Astrocyte (in vitro differentiated cells and primary cell): ENCODE measurements at regions not wholly inside any gene's neighbourhood (a gene's known extent, or its start where the extent isn't known, plus 50 kb on each side); places are given as distances from the start of the nearest gene placed in this dataset.

ENCODE experiments used
- DNase-seq: peaks from one replicate; pipeline ENCODE4 v3.0.0-alpha.2; 2010; ENCODE audit warnings: low read depth
- FAIRE-seq: peaks from 2 replicates; lab custom pipeline; 2011; peaks lifted over from hg19 to GRCh38; lab: Jason Lieb, UNC
- H2AFZ ChIP-seq: 2 replicates; pipeline ENCODE4 v1.6.0; 2012; ENCODE audit warnings: low read depth, low read length, inconsistent platforms
- H3K27ac ChIP-seq: 2 replicates; pipeline ENCODE4 v1.5.1; 2011; ENCODE audit warnings: low read depth, low read length, inconsistent platforms
- H3K27me3 ChIP-seq: 2 replicates; pipeline ENCODE4 v1.6.0; 2011; ENCODE audit warnings: low read length, inconsistent platforms; ENCODE audit not compliant: insufficient read depth
- H3K36me3 ChIP-seq: 2 replicates; pipeline ENCODE4 v1.5.1; 2011; ENCODE audit warnings: low read length, inconsistent platforms; ENCODE audit not compliant: insufficient read depth
- H3K4me1 ChIP-seq: 2 replicates; pipeline ENCODE4 v1.5.1; 2011; ENCODE audit warnings: low read length, inconsistent platforms; ENCODE audit not compliant: insufficient read depth
- H3K4me2 ChIP-seq: 2 replicates; pipeline ENCODE4 v1.6.0; 2012; ENCODE audit warnings: low read length, inconsistent platforms
- H3K4me3 ChIP-seq: 2 replicates; pipeline ENCODE4 v1.5.1; 2011; ENCODE audit warnings: low read depth, mild to moderate bottlenecking, low read length, inconsistent platforms; ENCODE audit not compliant: insufficient read depth
- H3K79me2 ChIP-seq: 2 replicates; pipeline ENCODE4 v1.6.0; 2012; ENCODE audit warnings: mild to moderate bottlenecking, low read length, inconsistent platforms; ENCODE audit not compliant: insufficient read depth
- H3K9ac ChIP-seq: 2 replicates; pipeline ENCODE4 v1.6.0; 2012; ENCODE audit warnings: mild to moderate bottlenecking, low read length, inconsistent platforms
- H3K9me3 ChIP-seq: 2 replicates; pipeline ENCODE4 v1.5.1; 2012; ENCODE audit warnings: low read depth, mild to moderate bottlenecking, low read length, inconsistent platforms; ENCODE audit not compliant: insufficient read depth
- H4K20me1 ChIP-seq: 2 replicates; pipeline ENCODE4 v1.6.0; 2012; ENCODE audit warnings: low read length, inconsistent platforms; ENCODE audit not compliant: insufficient read depth
- H3K27ac Mint-ChIP-seq: one replicate; pipeline ENCODE4 v1.8.0; 2021; ENCODE audit warnings: mild to moderate bottlenecking, mixed read lengths; ENCODE audit not compliant: unreplicated experiment
- H3K27me3 Mint-ChIP-seq: one replicate; pipeline ENCODE4 v1.8.0; 2021; ENCODE audit warnings: low read depth, mixed read lengths; ENCODE audit not compliant: unreplicated experiment
- H3K36me3 Mint-ChIP-seq: one replicate; pipeline ENCODE4 v1.8.0; 2021; ENCODE audit warnings: low read depth, mixed read lengths; ENCODE audit not compliant: unreplicated experiment
- H3K4me1 Mint-ChIP-seq: one replicate; pipeline ENCODE4 v1.8.0; 2021; ENCODE audit warnings: low read depth, mixed read lengths; ENCODE audit not compliant: unreplicated experiment
- H3K4me3 Mint-ChIP-seq: one replicate; pipeline ENCODE4 v1.8.0; 2021; ENCODE audit warnings: mild to moderate bottlenecking, moderate library complexity, mixed read lengths; ENCODE audit not compliant: unreplicated experiment
- H3K9me3 Mint-ChIP-seq: one replicate; pipeline ENCODE4 v1.8.0; 2021; ENCODE audit warnings: mild to moderate bottlenecking, mixed read lengths; ENCODE audit not compliant: unreplicated experiment
- CTCF ChIP-seq: IDR thresholded peaks from 2 replicates; pipeline ENCODE4 v1.5.1; 2011; ENCODE audit warnings: low read depth, mild to moderate bottlenecking, inconsistent platforms, low read length, moderate library complexity; ENCODE audit not compliant: insufficient read depth
- EZH2 ChIP-seq: IDR thresholded peaks from 2 replicates; pipeline ENCODE4 v1.6.1; 2012; ENCODE audit warnings: mild to moderate bottlenecking, low read length, inconsistent platforms; ENCODE audit not compliant: insufficient read depth

GRCh38 chr18:59801576-59801975 is 98.2 kb upstream of the PMAIP1 start:
- H3K79me2 ChIP-seq, result no peaks in the 10 kb centered on the region
- no peak overlapping the region for H2AFZ ChIP-seq
- TF ChIP-seq CTCF (no peak), EZH2 (no peak)
- no peak overlapping the region for H3K27ac ChIP-seq
- H3K9me3 ChIP-seq, result no peaks in the 10 kb centered on the region
- H3K9ac ChIP-seq, result no peak overlapping the region
- DNase-seq (no peak), FAIRE-seq (no peak)
- no peaks in the 10 kb centered on the region for H3K36me3 Mint-ChIP-seq
- H4K20me1 ChIP-seq, result no peaks in the 10 kb centered on the region
- H3K4me1 Mint-ChIP-seq, result no peaks in the 10 kb centered on the region
- no peak overlapping the region for H3K4me3 Mint-ChIP-seq
- no peaks in the 10 kb centered on the region for H3K27me3 ChIP-seq
- H3K9me3 Mint-ChIP-seq, result no peaks in the 10 kb centered on the region
- no peaks in the 10 kb centered on the region for H3K4me1 ChIP-seq
- H3K27ac Mint-ChIP-seq, result no peak overlapping the region
- no peaks in the 10 kb centered on the region for H3K36me3 ChIP-seq
- H3K4me2 ChIP-seq, result no peak overlapping the region
- H3K27me3 Mint-ChIP-seq, result no peaks in the 10 kb centered on the region
- H3K4me3 ChIP-seq, result no peak overlapping the region

GRCh38 chr18:59800897-59801296 is 98.9 kb upstream of the PMAIP1 start:
- no peaks in the 10 kb centered on the region for H3K79me2 ChIP-seq
- H3K36me3 ChIP-seq, result no peaks in the 10 kb centered on the region
- Mint-ChIP-seq H3K4me3 (no peak overlapping the region), H3K4me1 (no peaks in the 10 kb centered on the region), H3K27me3 (no peaks in the 10 kb centered on the region), H3K9me3 (no peaks in the 10 kb centered on the region), H3K27ac (no peak overlapping the region), H3K36me3 (no peaks in the 10 kb centered on the region)
- no peak overlapping the region for H2AFZ ChIP-seq
- H3K9ac ChIP-seq, result no peak overlapping the region
- no peaks in the 10 kb centered on the region for H4K20me1 ChIP-seq
- no peak for DNase-seq
- H3K27me3 ChIP-seq, result no peaks in the 10 kb centered on the region
- no peaks in the 10 kb centered on the region for H3K9me3 ChIP-seq
- no peak overlapping the region for H3K4me2 ChIP-seq
- no peak overlapping the region for H3K4me3 ChIP-seq
- no peaks in the 10 kb centered on the region for H3K4me1 ChIP-seq
- no peak overlapping the region for H3K27ac ChIP-seq
- TF ChIP-seq CTCF, result no peak
- no peak for TF ChIP-seq EZH2
- FAIRE-seq, result no peak

DNA sequence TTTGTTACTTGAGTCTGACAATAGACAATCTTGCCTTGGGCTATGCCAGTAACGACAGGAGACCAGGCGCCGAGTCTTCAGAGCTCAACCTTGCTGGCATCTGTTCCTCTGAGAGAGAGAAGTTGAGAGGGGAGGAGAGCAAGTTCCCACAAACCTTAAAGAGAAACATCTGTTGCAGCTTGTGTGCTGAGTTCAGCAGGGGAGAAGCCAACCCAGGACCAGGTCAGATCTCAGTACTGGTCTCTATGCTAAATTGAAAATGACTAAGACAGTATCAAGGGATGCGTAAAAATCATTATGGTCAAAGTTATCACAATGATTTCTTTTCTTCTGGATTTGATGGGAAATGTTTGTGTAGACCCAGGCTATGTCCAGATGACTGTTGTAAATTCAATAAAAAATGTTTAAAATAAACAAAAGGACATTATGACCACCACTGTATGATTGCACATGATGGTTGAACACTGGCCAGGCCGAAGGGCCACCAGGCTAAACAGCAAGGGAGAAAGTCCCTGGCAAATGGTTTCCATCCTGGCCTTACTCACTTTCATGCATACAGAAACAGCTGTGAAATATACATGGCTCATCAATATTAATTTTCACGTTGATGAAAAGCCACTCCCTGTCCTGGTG is 100.3 kb upstream of the PMAIP1 start:
- H3K9me3 Mint-ChIP-seq, result no peaks in the 10 kb centered on the region
- Histone ChIP-seq H3K4me3 (no peak overlapping the region), H3K36me3 (no peaks in the 10 kb centered on the region), H3K27ac (no peak overlapping the region), H4K20me1 (no peaks in the 10 kb centered on the region), H3K27me3 (no peaks in the 10 kb centered on the region), H3K4me2 (no peak overlapping the region), H2AFZ (no peak overlapping the region), H3K9me3 (no peaks in the 10 kb centered on the region), H3K4me1 (no peaks in the 10 kb centered on the region), H3K79me2 (no peaks in the 10 kb centered on the region), H3K9ac (no peak overlapping the region)
- FAIRE-seq (no peak), DNase-seq (no peak)
- TF ChIP-seq EZH2 (no peak), CTCF (no peak)
- no peaks in the 10 kb centered on the region for H3K27me3 Mint-ChIP-seq
- H3K4me1 Mint-ChIP-seq, result no peaks in the 10 kb centered on the region
- no peaks in the 10 kb centered on the region for H3K36me3 Mint-ChIP-seq
- H3K27ac Mint-ChIP-seq, result no peak overlapping the region
- no peak overlapping the region for H3K4me3 Mint-ChIP-seq
